Skeletal muscle cell (primary cell): ENCODE measurements at regions not wholly inside any gene's neighbourhood (a gene's known extent, or its start where the extent isn't known, plus 50 kb on each side); places are given as distances from the start of the nearest gene placed in this dataset.

Source experiments
- DNase-seq: peaks from one replicate; pipeline ENCODE4 v3.0.0-alpha.2; 2010; ENCODE audit warnings: low read depth
- H3K4me3 ChIP-seq: 2 replicates; pipeline ENCODE4 v1.5.1; 2011; ENCODE audit warnings: low read depth, mild to moderate bottlenecking, control low read depth, low read length, moderate library complexity

DNA sequence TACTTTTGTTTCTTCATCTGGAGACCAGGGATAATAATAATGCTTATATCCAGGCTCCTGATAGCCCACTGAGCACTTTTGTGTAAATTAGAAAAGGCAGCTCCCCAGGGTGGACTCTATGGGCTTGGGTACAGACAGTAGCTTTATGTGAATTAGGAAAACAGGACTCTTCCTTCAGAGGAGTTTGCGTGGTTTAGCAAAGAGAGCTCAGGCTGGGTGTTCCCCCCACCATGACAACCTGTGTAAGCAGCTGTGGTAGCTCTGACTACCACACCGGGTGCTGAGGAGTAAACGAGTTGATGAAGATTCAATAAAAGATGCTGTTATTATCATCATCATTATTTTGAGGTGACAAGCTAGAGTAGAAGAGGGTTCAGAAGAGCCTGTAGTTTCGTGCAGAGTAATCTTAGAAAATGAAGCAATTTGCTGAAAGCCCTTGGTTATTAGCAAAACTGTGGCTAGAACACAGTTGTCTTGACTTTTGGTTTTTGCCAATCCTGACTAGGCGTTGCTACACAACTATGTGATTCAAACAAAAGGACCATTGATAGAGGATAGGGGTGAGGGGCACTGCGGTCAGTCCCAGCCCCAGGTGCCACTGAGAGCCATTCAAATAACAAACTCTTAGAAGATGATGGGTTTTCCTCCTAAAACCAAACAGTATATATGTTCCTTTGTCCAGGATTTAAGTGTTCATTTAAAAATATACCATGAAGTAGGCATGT is 60.6 kb upstream of the LIMCH1 start:
- no peak for DNase-seq
- no peak overlapping the region for H3K4me3 ChIP-seq

- no peak for DNase-seq
Observed at GRCh38 chr4:41478518-41478917, 59.4 kb upstream of the LIMCH1 start.

DNA sequence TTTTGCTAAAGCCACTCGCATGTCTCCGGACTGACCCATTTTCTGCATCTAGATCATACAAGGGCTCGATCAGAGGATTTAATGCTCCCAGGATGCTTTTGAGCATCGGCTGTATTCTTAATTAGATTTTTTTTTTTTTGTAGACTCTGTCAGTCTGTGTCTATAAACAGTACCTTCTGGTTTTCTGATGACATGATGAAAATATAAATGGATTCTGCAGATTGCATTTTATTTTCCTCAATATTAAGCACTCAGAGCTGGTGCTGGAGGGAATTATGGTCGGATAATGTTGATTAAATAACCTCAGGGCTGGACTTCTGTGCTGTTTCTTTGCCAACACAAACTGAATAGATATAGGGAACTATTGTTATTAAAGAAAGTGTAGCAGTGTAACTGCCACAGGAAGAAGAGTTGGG is 57.1 kb upstream of the LIMCH1 start:
- no peak overlapping the region for H3K4me3 ChIP-seq
- no peak for DNase-seq

More at GRCh38 chr4:41478518-41478917, 59.4 kb upstream of the LIMCH1 start:
- no peak overlapping the region for H3K4me3 ChIP-seq

GRCh38 chr4:41483771-41484170 is 54.2 kb upstream of the LIMCH1 start:
- no peak overlapping the region for H3K4me3 ChIP-seq
- no peak for DNase-seq

GRCh38 chr4:41485041-41485440 is 52.9 kb upstream of the LIMCH1 start:
- DNase-seq: no peak
- no peak overlapping the region for H3K4me3 ChIP-seq

DNA sequence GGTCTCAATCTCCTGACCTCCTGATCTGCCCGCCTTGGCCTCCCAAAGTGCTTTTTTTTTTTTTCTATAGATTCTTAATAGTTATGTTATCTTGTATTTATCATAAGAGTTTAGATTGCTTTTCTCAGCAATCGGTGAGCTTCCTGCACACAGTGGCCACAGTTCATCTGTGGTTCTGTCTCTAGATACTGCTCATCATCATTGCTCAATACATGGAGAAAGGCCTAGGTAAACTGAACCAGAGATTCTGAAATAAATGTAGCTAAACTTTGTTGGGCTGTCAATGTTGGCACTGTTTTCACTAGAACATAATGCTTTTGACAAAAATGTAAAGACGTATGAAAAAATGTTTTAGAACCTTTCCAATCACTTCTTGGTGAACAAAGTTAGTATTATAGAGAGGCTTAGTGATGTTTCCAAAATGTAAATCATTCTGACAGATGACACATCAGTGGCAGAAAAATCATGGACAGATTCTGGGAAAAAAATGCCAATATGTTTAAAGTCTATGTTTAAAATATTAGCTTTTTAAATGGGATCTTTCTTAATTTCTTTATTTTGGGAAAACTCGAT is 50.0 kb upstream of the LIMCH1 start:
- DNase-seq: no peak
- no peak overlapping the region for H3K4me3 ChIP-seq
